ENCODE measurements at regions not wholly inside any gene's neighbourhood (a gene's known extent, or its start where the extent isn't known, plus 50 kb on each side); places are given as distances from the start of the nearest gene placed in this dataset.

DNA sequence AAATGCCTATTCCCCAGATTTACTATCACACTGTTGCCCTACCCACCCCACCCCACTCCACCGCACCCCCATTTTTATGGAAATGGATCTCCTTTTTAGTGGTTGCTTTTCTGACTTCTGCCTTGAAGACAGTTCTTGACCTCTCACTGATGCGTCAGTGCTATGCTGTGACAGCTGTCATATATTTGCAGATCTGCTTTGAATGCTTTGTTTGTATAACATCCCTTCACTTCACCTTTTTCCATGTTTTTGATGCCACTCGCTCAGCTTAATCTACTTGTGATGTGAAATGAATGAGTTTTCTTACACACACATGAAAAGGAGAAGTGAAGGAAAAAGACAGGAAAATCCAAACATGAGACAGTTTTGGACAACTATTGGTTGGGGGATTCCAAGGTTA lies 731.0 kb downstream of the SLITRK6 start:
- FAIRE-seq: no peak

GRCh38 chr13:85040215-85040614 lies 759.0 kb downstream of the SLITRK6 start:
- no peak for FAIRE-seq

DNA sequence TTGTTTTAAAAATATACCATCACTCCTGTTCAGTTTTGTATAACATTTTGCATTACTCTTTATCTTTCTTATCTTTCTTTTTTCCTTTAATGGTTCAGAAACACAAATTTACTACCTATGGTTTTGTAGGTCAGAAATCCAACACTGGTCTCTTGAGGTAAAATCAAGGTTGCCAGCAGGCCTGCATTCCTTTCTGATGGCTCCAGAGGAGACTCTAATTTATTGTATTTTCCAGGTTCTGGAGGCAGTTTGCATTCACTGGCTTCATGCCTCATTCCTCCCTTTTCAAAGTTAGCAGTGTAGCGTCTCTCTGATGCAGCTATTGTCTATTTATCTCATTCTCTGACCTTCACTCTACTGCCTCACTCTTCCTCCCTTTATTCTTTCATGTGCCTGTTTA lies 767.4 kb downstream of the SLITRK6 start:
- no peak for FAIRE-seq

DNA sequence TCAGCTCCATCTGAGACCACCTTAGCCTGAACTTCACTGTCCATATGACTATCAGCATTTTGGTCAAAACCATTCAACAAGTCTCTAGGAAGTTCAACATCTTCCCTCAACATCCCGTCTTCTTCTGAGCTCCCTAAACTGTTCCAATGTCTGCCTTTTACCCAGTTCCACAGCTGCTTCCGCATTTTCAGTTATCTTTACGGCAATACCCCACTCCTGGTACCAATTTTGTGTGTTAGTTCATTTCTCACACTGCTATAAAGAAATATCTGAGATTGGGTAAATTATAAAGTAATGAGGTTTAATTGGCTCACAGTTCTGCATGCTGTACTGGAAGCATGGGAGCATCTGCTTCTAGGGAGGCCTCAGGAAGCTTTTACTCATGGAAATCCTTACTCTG lies 771.2 kb downstream of the SLITRK6 start:
- no peak for FAIRE-seq

- no peak for FAIRE-seq
Measured at GRCh38 chr13:85019121-85019520, 780.1 kb downstream of the SLITRK6 start.

DNA sequence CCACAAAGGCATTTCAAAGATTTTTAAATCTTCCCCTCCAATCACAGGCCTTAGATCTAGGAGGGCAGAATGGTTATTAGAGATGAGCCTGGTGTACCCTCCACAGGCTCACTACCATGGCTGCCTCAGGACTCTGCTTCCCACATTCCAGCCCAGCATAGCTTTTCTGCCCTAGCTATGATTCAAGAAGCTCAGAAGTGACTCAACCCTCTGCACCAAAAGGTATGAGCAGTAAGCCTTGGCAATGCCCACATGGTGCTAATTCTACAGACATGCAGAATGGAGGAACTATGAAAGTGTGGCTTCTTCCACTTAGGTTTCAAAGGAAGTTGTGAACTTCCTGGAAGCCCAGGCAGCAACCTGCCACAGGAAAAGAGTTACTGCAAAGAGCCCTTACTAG lies 786.2 kb downstream of the SLITRK6 start:
- no peak for FAIRE-seq

DNA sequence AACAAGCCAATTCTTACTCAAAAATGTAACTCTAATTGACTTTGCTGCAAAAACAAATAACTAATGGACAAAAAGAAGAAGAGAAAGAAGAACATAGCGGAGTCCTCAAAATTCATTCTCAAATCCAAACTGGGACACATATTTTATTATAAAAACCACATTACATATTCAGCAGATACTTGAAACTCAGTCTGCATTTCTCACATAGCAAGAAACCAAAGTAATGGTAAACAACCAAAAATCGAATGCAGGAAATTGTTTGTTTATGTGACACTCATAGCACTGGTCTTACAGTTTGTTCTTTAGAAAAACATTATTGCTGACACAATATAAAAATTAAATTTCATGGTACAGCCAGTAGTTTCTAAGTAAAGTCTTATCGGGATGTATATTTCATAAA lies 789.8 kb downstream of the SLITRK6 start:
- FAIRE-seq: no peak

DNA sequence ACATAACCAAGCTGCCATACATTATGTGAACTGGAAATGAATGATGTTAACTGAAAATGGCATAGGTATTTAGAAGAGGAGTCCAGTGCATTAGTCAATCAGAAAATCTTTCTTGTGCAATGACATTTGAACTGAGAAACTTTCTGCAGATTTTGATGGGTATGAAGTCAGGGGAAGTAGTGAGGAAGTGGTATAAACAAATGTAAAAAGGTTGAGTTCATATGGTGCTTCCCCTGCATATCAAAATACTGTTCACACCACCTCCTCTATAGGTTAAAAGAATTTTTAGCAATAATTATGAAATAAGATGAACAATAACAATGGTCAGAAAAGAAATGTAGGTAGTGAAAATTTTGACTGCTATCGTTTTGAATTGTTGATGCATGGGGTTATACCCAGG lies 800.0 kb downstream of the SLITRK6 start:
- no peak for FAIRE-seq

DNA sequence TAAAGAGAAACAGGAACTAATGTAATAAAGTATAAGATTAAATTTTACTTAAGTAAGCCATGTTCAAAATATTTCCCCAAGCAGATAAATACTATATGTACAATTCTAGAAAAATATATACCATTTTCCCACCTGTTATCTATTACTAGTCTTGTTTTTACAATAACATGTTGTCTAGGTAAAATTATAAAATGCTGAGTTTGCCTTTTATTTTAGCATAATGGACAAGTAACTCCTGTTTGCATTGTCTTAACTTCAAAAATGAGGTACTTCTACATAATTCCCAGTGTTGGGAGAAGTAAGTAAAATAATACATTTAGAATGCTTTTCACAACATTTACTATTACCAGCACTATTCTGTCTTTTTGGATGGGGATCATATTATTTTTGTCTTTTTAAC lies 800.5 kb downstream of the SLITRK6 start:
- FAIRE-seq: no peak

DNA sequence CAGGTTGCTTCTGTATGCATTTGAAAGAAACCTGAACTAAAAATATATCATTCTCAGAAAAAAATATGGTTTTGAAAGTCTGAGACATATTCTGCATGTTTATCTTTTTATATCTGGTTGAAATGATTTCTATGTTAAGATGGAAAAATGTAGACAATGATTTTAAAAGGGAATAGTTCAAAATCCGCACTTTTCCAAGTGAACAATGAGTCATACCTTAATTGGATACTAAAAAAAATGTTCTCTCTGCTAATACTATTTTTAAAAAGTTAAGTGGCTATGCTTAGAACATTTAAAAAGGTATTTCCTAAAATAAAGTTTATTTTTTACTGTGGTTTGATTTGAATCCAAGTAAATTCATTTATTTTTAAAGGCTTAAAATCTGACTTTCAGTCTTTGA lies 801.4 kb downstream of the SLITRK6 start:
- no peak for FAIRE-seq

- no peak for FAIRE-seq
Measured at GRCh38 chr13:84994582-84994981, 804.6 kb downstream of the SLITRK6 start.

- FAIRE-seq: no peak
Measured at GRCh38 chr13:84985860-84986259, 813.4 kb downstream of the SLITRK6 start.

DNA sequence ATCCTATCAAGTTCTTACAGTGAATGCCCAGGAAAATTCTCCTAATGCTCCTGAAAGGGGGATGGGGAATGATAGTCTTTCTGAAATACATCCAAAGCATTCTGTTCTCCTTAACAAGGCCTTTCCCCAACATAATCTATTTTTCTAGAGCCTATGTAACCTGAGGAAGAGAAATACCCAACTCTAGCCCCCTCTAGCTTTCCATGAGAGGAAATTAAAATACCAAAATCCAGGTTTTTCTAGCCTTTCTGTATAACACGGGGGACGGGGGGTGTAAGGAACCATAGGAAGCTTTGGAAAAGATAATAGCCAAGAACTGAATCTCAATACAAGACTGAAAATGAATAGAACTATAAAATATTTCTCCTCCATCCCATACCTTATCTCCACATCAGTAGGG lies 815.9 kb downstream of the SLITRK6 start:
- FAIRE-seq: no peak

DNA sequence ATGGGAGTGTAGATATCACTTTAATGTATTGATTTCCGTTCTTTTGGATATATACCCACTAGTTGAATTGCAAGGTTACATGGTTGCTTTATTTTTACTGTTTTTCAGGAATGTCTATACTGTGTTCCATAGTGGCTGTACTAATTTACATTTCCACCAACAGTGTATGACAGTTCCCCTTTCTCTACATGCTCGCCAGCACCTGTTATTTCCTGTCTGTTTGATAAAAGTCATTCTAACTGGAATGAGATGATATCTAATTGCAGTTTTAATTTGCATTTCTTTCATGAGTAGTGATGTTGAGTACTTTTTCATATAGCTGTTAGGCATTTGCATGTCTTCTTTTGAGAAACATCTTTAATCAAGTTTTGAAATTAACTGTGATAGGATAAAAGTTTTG lies 818.6 kb downstream of the SLITRK6 start:
- FAIRE-seq: no peak

DNA sequence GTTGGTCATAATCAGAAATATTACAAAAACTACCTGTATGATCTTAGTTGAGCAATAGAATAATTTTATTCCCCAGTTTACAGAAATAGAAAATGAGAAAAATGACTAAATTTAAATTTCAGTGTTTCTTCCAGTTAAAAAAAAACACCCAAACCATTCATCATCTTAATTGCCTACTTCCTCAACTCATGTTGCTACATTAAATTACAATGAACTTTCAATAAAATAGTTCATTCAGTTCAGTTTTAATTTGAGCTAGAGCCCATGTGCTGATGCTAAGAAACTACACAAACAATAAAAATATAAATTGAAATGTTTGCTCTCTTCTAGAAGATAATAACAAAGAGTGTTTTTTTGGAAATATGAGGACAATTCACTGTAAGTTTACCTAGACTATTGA lies 820.4 kb downstream of the SLITRK6 start:
- FAIRE-seq: no peak

DNA sequence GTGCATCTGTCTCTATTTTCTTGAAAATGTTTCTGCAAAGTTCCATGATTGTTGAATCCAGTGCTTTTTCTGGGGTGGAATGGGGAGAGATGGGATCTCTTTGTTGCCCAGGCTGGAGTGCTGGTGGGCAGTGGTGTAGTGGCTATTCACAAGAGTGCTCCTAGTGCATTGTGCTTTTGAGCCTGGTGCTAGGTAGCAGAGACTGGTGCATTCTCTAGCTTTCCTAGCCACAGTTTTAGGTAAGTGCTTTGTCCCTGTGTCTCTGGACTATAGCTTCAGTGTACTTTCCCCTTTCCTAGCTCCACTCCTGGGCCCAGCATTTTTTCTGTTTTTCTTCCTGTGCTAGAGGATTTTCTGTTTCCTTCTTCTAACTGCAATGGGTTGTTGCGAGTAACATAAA lies 825.6 kb downstream of the SLITRK6 start:
- FAIRE-seq: no peak

DNA sequence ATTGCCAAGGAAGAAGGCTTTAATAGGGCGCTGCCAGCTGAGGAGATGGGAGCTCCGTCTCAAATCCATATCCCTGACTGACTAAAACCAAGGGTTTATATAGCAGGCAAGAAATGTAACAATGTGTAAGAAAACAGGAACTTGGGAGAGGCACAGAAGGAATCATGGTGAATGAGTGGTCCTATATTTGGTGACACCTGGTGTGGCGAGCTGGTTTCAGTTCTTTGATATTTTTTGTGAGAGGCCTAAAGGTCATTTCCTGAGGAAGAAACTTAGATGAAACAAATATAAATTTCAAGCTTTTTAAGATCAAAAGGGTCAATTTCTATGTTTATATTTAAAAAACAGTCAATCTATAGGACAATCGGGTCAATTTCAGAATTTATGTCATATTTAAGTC lies 826.3 kb downstream of the SLITRK6 start:
- no peak for FAIRE-seq

GRCh38 chr13:84962849-84963248 lies 836.4 kb downstream of the SLITRK6 start:
- no peak for FAIRE-seq

- no peak for FAIRE-seq
Measured at GRCh38 chr13:84962141-84962750, 837.0 kb downstream of the SLITRK6 start.

DNA sequence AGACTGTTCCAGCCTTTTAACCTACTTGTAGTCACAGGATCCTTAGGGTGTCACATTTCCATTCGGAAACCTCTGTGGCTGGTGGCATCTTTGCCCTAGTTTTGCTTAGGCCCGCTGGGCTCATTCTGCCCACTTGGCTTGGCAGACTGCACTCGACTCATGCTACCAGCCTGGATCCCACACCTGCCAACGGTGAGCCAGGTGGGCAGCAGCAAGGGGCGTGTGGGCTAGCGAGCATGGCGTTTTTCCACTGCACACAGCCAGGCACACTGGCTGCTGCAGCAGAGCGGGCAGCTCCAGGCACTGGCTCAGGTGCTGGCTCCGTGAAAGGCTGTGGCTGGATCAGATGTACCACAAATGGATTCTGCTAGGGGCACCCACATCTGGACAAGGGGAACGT lies 838.2 kb downstream of the SLITRK6 start:
- FAIRE-seq: no peak

- FAIRE-seq: peak; percentile 10
Measured at GRCh38 chr13:84959818-84960217, 839.4 kb downstream of the SLITRK6 start.

DNA sequence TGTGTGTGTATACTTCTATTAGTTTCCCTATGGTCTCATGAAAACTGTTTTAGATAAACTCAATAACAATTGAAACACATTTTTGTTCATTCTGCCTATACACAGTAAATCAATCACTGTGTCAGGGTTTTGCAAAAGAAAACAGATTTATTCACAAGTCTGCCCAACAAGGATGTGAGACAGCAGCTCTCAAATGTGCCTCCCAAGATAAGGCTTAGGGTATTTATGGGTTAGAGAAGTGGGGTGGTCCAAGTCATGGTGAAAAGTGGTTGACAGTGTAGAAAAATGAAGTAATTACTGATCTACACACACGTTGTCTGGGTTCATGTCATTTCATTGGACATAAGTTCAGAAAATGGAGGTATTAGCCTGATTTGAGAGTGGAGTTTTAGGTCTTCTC lies 844.6 kb downstream of the SLITRK6 start:
- no peak for FAIRE-seq

DNA sequence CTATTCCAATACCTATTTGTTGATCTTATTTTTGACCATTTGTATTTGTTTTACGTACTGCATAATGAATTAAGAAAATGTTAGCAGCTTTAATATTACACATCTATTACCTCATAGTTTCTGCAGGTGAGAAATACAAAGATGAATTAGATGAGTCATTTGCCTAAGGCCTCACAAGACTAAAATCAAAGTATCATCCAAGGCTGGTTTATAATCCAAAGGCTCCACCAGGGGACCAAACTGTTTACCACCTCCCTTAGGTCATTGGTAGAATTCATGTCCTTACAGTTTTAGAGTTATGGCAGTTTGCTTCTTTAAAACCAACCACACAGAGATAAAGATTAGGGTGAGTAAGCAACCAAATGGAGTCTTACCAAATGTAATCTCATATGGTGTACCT lies 848.1 kb downstream of the SLITRK6 start:
- no peak for FAIRE-seq

DNA sequence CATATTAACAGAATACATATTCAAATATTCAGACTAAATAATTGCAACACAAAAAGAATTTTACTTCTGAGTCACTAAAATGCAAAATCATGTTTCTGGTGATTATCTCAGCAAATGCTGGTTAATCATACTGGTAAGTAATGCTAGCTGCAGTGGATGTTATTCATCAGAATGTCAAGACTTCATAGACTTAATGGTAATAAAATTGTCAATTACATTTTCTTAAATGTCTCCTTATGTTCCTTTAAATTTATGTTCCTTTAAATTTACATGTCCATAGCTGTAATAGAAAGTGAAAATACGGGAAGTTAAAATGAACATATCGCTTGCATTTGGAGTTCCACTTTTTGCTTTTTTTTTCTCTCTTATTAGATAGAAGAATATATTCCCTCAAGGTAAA lies 853.0 kb downstream of the SLITRK6 start:
- no peak for FAIRE-seq

- no peak for FAIRE-seq
Measured at GRCh38 chr13:84940798-84941197, 858.4 kb downstream of the SLITRK6 start.

DNA sequence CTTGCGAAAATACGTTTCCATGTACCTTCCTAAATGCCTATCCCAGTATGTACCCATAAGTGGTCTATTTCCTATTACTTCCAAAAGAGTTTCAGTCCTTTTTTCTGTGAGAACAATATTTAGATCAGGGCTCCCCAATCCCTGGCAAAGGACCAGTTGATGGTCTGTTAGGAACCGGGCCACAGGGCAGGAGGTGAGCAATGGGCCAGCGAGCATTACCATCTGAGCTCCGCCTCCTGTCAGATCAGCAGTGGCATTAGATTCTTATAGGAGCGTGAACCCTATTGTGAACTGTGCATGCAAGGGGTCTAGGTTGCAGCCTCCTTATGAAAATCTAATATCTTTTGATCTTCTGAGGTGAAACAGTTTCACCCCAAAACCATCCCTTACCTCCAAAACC lies 859.1 kb downstream of the SLITRK6 start:
- no peak for FAIRE-seq
